ENCODE measurements at regions not wholly inside any gene's neighbourhood (a gene's known extent, or its start where the extent isn't known, plus 50 kb on each side); places are given as distances from the start of the nearest gene placed in this dataset.

DNA sequence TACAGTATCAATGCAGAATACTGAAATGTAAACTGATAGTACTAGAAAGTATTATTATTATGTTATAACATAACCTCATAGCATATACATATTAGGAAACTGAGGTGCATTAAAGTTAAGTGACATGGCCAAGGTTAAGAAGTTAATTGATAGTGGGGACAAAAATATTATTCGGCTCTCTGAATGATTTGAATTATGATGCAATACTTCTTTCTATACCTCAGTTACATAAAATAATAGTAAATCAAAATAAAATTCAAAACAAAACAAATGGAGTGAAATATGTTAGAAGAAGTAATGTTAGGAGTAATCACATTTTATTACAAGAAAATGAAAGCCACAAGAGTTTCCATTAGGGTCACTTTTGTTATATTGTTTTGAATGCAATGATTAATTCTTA is 455.2 kb downstream of the PLA2G4A start:
- H3K27ac ChIP-seq (ENCODE audit: low read length) = no peak overlapping the region
- no peak for DNase-seq
- no peaks in the 10 kb centered on the region for H3K27me3 ChIP-seq (ENCODE audit: control insufficient read depth, insufficient read depth, low read length)
- H3K36me3 ChIP-seq (ENCODE audit: control insufficient read depth, insufficient read depth, low read length) = no peaks in the 10 kb centered on the region
- no CpG with 5 or more reads among the region's 1 CpG for WGBS (ENCODE audit: insufficient coverage, low lambda C conversion rate)
- H3K4me1 ChIP-seq (ENCODE audit: control insufficient read depth, insufficient read depth, low read length) = no peaks in the 10 kb centered on the region
- no peaks in the 10 kb centered on the region for H3K9me3 ChIP-seq (ENCODE audit: control insufficient read depth, low read depth, low read length)
- H3K4me3 ChIP-seq (ENCODE audit: low read length) = no peak overlapping the region

DNA sequence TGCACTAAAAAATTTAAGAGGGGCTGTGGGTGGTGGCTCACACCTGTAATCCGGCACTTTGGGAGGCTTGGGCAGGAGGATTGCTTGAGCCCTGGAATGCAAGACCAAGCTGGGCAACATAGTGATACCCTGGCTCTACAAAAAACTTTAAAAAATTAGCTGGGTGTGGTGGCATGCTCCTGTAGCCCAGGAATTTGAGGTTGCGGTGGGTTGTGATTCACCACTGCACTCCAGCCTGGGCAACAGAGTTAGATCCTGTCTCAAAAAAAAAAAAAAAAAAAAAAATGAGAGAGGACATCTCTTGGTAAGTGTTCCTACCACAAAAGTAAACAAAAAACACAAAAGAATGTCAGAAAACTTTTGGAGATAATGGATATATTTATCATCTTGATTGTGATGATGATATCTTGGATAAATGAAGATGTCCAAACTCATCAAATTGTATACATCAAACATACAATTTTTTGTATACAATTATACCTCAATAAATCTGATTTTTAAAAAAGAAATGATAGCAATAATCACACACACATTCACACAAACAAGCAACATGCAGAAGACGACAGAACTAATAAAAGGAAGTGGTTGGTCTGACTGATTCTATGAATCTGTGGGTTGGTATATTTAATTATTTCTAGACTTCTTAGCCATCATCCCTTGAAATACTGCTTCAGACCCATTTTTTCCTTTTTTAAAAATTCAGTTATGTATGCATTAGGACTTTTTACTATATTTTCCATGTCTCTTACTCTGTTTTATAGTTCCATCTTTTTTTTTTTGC is 465.9 kb downstream of the PLA2G4A start:
- no peak overlapping the region for H3K27ac ChIP-seq (ENCODE audit: low read length)
- no peaks in the 10 kb centered on the region for H3K4me1 ChIP-seq (ENCODE audit: control insufficient read depth, insufficient read depth, low read length)
- no peak overlapping the region for H3K4me3 ChIP-seq (ENCODE audit: low read length)
- no peaks in the 10 kb centered on the region for H3K27me3 ChIP-seq (ENCODE audit: control insufficient read depth, insufficient read depth, low read length)
- no peaks in the 10 kb centered on the region for H3K9me3 ChIP-seq (ENCODE audit: control insufficient read depth, low read depth, low read length)
- no peak for DNase-seq
- no CpG with 5 or more reads among the region's 3 CpGs for WGBS (ENCODE audit: insufficient coverage, low lambda C conversion rate)
- no peaks in the 10 kb centered on the region for H3K36me3 ChIP-seq (ENCODE audit: control insufficient read depth, insufficient read depth, low read length)

DNA sequence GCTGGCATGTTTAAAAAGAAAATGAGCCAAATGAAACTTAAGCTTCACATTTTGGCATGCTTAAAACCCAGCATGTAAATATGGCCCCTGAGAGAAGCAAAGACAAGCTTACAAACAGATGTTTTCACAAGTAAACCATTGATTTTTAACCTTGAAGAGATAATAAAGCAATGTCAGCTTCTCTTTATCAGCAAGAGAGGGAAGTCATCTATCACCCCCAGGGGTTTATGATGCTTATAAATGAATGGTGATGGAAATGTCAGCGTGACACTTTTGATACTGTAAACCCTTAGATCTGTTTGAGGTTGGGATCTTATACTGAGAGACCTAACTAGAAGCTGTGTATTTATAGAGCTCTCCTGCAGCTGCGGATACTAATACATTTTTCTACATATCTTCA is 471.3 kb downstream of the PLA2G4A start:
- Histone ChIP-seq H3K9me3 (ENCODE audit: control insufficient read depth, low read depth, low read length) (no peaks in the 10 kb centered on the region), H3K36me3 (ENCODE audit: control insufficient read depth, insufficient read depth, low read length) (no peaks in the 10 kb centered on the region), H3K4me1 (ENCODE audit: control insufficient read depth, insufficient read depth, low read length) (no peaks in the 10 kb centered on the region), H3K27ac (ENCODE audit: low read length) (no peak overlapping the region), H3K27me3 (ENCODE audit: control insufficient read depth, insufficient read depth, low read length) (no peaks in the 10 kb centered on the region), H3K4me3 (ENCODE audit: low read length) (no peak overlapping the region)
- whole genome bisulfite sequencing (ENCODE audit: insufficient coverage, low lambda C conversion rate) = no CpG with 5 or more reads among the region's 2 CpGs
- DNase-seq = no peak

DNA sequence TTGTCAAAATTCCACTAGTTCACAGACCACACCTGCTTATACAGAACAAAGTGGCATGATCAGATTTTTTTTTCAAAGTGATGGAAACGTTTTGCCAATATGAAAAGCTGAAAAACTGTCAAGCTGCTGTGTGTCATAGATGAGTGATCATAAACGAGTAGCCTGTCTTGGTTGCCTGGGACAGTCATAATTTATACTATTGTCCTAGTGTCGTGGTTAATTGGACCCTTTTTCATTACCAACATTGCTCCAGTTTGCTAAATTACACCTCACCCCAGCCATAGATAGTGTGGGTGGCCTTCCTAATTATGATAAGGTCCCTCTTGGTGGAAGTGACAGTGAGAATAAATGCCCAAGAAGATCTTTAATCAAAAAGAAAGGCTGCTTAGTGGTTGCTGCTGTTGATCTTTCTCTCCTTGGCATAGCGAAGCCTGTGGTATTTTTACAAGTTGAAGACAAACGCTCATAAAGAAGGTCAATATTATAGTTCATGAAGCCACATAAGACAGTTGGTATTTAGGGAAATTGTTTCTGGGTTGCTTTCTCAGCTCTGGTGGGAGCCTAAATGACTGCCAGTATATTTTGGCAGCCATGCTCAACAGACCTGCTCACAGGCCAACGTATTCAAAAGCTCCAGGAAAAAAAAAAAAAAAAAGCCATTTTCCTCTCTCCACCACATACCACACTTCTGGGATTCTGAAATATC is 478.1 kb downstream of the PLA2G4A start:
- WGBS (ENCODE audit: insufficient coverage, low lambda C conversion rate) = 20% methylated on average over 1 of the region's 6 CpGs

DNA sequence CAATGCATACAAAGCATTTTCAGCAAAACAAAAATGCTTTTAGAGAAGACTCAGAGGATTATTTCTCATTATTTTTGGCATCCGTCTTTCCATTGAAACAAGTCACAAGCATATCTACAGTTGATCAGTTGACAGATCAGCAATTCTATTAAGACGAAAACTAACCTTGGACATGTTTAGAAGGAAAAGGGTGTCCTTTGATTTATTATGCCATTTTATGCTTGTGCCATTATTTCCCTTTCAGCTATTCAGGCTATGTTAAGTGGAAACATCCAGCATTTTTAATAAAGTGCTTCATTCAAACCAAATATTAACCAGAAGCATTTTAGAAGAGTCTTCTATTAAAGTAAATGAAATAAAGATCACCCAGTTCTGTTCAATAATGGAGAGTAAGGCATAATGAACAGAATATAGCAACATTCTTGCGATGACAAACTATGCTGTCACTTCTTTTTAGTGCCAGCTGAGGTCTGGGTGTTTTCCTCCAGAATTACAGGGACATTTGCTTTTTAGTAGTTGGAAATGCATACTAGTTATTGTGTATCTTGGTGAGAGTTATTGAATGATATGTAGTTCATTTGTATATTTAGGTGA is 481.4 kb downstream of the PLA2G4A start:
- DNase-seq = no peak
- no peaks in the 10 kb centered on the region for H3K4me1 ChIP-seq (ENCODE audit: control insufficient read depth, insufficient read depth, low read length)
- H3K36me3 ChIP-seq (ENCODE audit: control insufficient read depth, insufficient read depth, low read length) = no peaks in the 10 kb centered on the region
- H3K9me3 ChIP-seq (ENCODE audit: control insufficient read depth, low read depth, low read length) = no peaks in the 10 kb centered on the region
- no peak overlapping the region for H3K4me3 ChIP-seq (ENCODE audit: low read length)
- H3K27me3 ChIP-seq (ENCODE audit: control insufficient read depth, insufficient read depth, low read length) = no peaks in the 10 kb centered on the region
- 95% methylated on average over 2 of the region's 3 CpGs for WGBS (ENCODE audit: insufficient coverage, low lambda C conversion rate)
- H3K27ac ChIP-seq (ENCODE audit: low read length) = no peak overlapping the region

More for the DNA sequence above, 478.1 kb downstream of the PLA2G4A start:
- no peaks in the 10 kb centered on the region for H3K4me1 ChIP-seq (ENCODE audit: control insufficient read depth, insufficient read depth, low read length)
- H3K27me3 ChIP-seq (ENCODE audit: control insufficient read depth, insufficient read depth, low read length) = no peaks in the 10 kb centered on the region
- no peak overlapping the region for H3K27ac ChIP-seq (ENCODE audit: low read length)
- no peaks in the 10 kb centered on the region for H3K36me3 ChIP-seq (ENCODE audit: control insufficient read depth, insufficient read depth, low read length)
- DNase-seq = no peak
- H3K9me3 ChIP-seq (ENCODE audit: control insufficient read depth, low read depth, low read length) = no peaks in the 10 kb centered on the region
- H3K4me3 ChIP-seq (ENCODE audit: low read length) = no peak overlapping the region

DNA sequence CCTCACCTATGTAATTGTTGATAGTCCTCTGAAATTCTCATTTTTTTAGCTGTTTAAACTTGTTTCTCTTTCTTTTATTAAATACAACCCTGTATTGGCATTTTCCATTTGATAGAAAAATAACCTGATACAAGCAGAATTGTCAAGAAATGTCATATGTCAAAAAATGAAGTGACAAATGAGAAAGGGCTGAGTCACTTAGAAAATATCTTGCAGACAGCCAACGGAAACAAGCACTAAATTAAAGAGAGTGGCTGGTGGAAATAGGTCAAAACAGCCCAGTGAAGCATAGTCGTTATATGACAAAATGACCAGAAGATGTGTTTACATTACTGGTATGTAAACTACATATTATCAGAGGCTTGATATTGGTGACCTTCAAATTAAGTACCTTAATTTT is 484.4 kb downstream of the PLA2G4A start:
- no peaks in the 10 kb centered on the region for H3K36me3 ChIP-seq (ENCODE audit: control insufficient read depth, insufficient read depth, low read length)
- H3K4me1 ChIP-seq (ENCODE audit: control insufficient read depth, insufficient read depth, low read length) = no peaks in the 10 kb centered on the region
- no peak for DNase-seq
- H3K9me3 ChIP-seq (ENCODE audit: control insufficient read depth, low read depth, low read length) = no peaks in the 10 kb centered on the region
- H3K27ac ChIP-seq (ENCODE audit: low read length) = no peak overlapping the region
- no peak overlapping the region for H3K4me3 ChIP-seq (ENCODE audit: low read length)
- H3K27me3 ChIP-seq (ENCODE audit: control insufficient read depth, insufficient read depth, low read length) = no peaks in the 10 kb centered on the region
- 0% methylated on average over 2 of the region's 2 CpGs for WGBS (ENCODE audit: insufficient coverage, low lambda C conversion rate)

DNA sequence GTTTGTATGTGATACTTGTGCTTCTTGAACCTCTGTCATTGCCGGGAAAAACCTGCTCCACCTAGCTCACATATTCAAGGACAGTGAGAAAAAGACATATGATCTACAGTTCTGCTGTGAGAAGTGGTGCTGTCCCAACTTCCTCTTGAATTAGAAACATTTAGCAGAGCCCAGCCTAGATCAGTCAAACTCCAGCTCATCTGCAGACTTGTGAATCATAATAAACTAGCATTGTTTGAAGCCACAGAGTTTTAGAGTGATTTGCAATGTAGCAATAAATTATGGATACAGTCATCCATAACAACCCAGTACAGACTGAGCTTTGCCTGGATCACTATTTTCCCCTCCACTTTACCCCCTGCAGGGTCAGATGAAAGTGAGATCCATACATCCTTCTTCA is 497.8 kb downstream of the PLA2G4A start:
- no peak for DNase-seq
- WGBS (ENCODE audit: insufficient coverage, low lambda C conversion rate) = no CpG with 5 or more reads among the region's 1 CpG
- H3K9me3 ChIP-seq (ENCODE audit: control insufficient read depth, low read depth, low read length) = no peaks in the 10 kb centered on the region
- H3K4me1 ChIP-seq (ENCODE audit: control insufficient read depth, insufficient read depth, low read length) = no peaks in the 10 kb centered on the region
- no peak overlapping the region for H3K27ac ChIP-seq (ENCODE audit: low read length)
- no peaks in the 10 kb centered on the region for H3K27me3 ChIP-seq (ENCODE audit: control insufficient read depth, insufficient read depth, low read length)
- H3K36me3 ChIP-seq (ENCODE audit: control insufficient read depth, insufficient read depth, low read length) = no peaks in the 10 kb centered on the region
- no peak overlapping the region for H3K4me3 ChIP-seq (ENCODE audit: low read length)

DNA sequence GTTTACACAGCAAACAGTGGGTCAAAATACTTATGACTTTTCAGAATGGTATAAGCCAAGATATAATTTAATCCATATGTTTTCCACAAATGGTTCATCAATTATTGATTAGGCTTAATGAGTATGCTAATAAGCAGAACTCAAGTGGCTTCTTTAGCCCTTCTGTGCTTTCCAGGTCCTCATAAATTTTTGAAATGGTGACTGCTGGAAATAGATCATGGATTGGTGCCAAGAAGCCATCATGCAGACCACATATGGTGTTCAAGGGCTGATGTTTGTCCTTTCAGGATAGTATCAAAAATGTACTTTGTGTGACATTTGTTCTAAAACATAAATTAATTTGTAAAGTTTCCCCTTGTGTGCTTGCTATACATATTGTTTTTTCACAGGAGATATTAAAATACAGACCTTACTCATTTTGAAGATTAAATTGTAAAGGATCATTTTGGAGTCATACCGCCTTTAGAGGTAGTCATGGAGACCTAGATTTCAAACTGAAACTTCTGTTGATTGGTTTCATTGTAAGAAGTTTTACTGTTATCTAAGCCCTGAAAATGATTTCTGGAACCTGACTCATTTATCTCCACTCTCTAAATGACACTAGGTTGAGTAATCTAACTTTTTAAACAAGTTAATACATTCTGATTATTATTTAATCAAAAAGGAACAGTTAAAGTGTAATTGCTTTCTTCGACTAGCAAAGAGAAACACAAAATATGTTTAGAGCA is 507.9 kb downstream of the PLA2G4A start:
- H3K4me3 ChIP-seq (ENCODE audit: low read length) = no peak overlapping the region
- no peak for DNase-seq
- no peaks in the 10 kb centered on the region for H3K36me3 ChIP-seq (ENCODE audit: control insufficient read depth, insufficient read depth, low read length)
- H3K27me3 ChIP-seq (ENCODE audit: control insufficient read depth, insufficient read depth, low read length) = no peaks in the 10 kb centered on the region
- H3K27ac ChIP-seq (ENCODE audit: low read length) = no peak overlapping the region
- no peaks in the 10 kb centered on the region for H3K9me3 ChIP-seq (ENCODE audit: control insufficient read depth, low read depth, low read length)
- WGBS (ENCODE audit: insufficient coverage, low lambda C conversion rate) = no CpG with 5 or more reads among the region's 2 CpGs
- no peaks in the 10 kb centered on the region for H3K4me1 ChIP-seq (ENCODE audit: control insufficient read depth, insufficient read depth, low read length)

DNA sequence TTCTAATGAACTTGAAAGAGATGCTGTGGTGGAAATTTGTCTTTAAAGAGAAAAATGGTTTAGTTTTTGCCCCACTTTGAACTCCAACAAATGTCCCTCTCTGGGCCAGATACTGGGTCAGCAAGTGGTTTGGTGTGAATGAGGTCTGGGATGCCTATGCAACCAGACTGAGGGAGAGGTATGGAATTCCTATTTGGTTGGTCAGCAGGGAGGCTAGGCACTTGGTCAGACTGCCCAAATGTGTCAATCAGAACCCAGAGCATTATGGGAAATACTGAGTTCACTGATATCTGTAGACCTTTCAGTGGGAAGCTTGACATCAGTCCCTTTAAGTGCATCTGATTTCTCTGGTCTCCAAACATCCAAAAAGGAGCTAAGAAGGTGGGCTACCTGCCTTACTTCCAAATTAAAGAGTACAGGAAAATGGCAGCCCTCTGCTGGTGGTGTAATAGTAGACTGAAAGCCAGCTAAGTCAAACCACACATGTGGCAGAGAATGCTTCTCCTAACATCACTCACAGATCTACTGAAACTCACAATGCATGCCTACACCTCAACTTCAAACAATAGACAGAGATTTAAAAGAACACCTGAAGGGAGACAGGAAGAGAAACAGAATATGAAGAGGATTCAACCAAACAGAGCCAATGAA is 510.1 kb downstream of the PLA2G4A start:
- no peak overlapping the region for H3K4me3 ChIP-seq (ENCODE audit: low read length)
- H3K4me1 ChIP-seq (ENCODE audit: control insufficient read depth, insufficient read depth, low read length) = no peaks in the 10 kb centered on the region
- no peaks in the 10 kb centered on the region for H3K9me3 ChIP-seq (ENCODE audit: control insufficient read depth, low read depth, low read length)
- H3K27ac ChIP-seq (ENCODE audit: low read length) = no peak overlapping the region
- no peaks in the 10 kb centered on the region for H3K27me3 ChIP-seq (ENCODE audit: control insufficient read depth, insufficient read depth, low read length)
- DNase-seq = no peak
- no peaks in the 10 kb centered on the region for H3K36me3 ChIP-seq (ENCODE audit: control insufficient read depth, insufficient read depth, low read length)

DNA sequence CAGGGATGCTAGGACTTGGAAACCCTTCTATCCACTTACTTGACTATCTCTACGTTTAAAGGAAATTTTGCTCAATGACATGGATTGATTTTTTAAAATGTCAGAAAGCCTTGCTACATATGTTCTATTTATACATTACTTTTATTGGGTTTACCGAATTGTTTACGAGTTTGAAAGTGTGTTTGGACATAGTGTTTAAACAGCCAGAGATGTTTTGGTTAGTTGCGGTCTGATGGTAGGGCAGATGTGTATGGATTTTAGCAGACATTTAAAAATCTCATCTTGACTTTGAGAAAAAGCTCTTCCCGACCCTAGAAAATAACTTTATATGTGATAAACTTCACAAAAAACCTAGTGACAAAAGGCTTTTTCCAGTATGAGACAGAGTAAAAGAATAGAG is 513.7 kb downstream of the PLA2G4A start:
- Histone ChIP-seq H3K4me3 (ENCODE audit: low read length) (no peak overlapping the region), H3K27ac (ENCODE audit: low read length) (no peak overlapping the region), H3K4me1 (ENCODE audit: control insufficient read depth, insufficient read depth, low read length) (no peaks in the 10 kb centered on the region), H3K9me3 (ENCODE audit: control insufficient read depth, low read depth, low read length) (no peaks in the 10 kb centered on the region), H3K36me3 (ENCODE audit: control insufficient read depth, insufficient read depth, low read length) (no peaks in the 10 kb centered on the region), H3K27me3 (ENCODE audit: control insufficient read depth, insufficient read depth, low read length) (no peaks in the 10 kb centered on the region)
- DNase-seq = no peak
- WGBS (ENCODE audit: insufficient coverage, low lambda C conversion rate) = 90% methylated on average over 4 of the region's 5 CpGs
